Fibroblast of skin of back (primary cell): ENCODE measurements at regions not wholly inside any gene's neighbourhood (a gene's known extent, or its start where the extent isn't known, plus 50 kb on each side); places are given as distances from the start of the nearest gene placed in this dataset.
A peak's percentile ranks its signal among the peaks of the same experiment; 100 is the strongest.
"Not testable (repeated sequence)": the region's sequence is repeated elsewhere in the genome, so short reads cannot be mapped to it uniquely, and the experiment has no call there.

Source experiments
- DNase-seq: peaks from one replicate; pipeline ENCODE4 v3.0.0-alpha.2; 2013

DNA sequence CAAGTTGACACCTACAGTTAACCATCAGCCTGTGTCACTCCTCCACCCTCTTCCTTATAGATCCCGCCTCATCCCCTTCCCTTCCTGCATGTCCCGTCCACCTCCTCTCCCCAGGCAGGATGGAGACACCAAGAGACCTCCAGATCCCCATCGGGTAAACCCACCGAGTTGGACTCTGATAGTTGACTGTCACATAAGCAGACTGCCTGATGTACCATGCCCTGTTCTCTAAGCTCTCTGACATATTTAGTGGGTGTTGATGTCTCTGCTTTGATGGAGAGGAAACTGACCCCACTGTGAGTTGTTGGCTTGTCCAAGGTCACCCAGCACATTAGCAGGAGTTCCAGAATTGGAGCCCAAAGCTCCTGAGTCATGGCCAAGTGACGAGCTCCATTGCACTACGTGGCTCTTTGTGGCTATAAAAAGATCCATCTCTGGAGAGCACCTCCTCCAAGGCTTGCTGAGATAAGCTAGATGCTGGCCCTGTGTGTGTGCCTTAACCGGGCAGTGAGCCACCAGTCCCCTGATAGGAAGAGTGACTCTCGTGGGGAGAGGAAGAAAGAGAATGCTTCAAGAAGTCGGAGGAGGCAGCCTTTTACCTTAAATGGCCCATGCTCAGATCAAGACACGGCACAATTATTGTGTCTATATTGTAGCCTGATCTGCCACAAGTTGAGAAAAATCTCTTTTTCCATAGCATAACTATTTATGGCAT is 236.0 kb upstream of the ECI2 start:
- peak; percentile 90 for DNase-seq

DNA sequence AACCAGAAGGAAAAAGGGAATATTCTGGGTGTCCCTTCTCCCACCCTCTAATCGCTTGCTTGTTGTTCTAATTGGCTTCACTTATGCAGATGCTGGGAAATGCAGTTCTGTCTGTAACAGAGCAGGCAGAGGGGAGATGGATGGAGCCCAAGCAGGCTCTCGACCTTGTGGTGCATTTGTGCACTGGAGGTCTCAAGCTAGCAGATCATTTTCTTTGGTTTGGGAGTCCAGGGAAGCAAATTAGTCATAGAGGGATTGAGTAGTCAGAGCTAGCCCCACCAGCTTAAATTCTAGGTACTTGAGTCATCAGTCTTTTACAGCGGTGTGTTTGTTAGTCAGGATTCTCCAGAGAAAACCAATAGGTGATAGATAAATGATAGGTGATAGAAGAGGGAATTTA is 234.7 kb upstream of the ECI2 start:
- DNase-seq = peak; percentile 96

DNA sequence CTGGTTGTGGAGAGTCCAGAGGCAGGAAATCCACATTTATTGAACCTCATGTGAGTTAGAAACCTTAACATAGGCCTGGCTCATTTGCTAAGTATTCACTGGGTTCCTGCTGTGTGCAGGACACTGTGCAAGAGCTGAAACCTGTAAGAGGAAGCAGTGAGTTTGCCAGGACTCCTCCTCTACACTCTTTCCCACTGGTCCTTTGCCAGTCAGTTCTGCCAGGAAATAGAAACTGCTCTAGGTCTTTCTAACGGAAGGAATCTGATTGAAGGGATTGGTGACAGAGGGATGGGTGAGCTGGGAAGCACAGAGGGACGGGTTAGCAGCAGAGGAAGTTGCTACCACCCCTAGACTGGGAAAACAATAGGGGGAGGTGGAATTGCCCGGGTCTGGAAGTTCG is 234.2 kb upstream of the ECI2 start:
- peak; percentile 74 for DNase-seq

GRCh38 chr6:4368649-4369048 is 233.3 kb upstream of the ECI2 start:
- no peak for DNase-seq

- DNase-seq = no peak
Observed at GRCh38 chr6:4367643-4368042, 232.3 kb upstream of the ECI2 start.

DNA sequence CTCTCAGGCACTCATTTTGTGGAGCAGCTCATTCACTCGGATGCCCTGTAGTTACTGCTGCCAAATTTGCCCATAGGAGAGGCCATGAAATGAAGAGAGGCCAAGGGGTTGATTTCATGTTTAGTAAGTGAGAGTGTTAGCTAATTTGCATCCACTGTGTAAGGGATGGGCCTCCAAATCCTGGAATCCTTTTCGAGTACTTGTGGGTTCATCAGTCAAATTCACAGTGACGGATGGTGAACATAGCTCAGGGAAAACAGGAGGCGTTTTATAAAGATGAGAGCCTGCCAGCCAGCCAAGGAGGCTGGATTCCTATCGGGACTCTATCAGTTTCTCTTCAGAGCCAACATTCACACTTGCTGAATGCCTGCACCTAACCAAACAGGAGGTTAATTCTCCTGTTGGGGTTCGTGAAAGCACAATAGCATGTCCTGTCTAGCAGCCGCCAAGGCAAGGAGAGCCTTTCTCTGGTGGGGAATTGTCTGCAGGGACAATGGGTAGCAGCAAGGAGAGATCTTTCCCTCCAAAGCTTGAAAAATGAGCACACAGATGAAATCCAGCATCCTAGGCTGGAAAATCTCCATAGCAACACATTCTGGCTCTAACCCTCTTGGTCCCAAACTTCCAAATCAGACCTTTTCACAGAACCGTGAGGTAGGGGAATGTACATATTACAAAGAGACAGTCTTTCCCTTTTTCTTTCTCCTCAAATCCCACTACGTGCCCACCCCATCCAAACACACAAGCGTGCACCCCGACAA is 231.4 kb upstream of the ECI2 start:
- DNase-seq = no peak

- no peak for DNase-seq
Observed at GRCh38 chr6:4365686-4366085, 230.3 kb upstream of the ECI2 start.

DNA sequence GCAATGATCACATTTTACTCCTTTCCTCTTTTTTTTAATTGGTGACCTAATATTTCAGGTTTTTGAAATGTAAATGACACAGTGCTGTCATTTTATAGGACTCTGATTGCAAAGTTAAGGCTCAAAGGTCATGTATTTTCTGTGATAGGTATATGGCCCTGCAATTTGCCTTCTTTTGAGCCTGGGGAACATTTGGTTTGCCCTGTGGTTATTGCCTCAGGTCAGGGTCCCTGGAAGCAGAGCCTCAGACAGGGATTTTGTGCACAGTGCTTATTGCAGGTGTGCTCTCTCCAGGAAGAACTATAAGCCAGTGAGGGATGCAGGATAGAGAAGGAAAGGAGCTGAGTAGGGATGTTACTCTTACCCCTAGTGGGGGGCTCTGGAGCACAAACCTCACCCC is 229.3 kb upstream of the ECI2 start:
- no peak for DNase-seq

DNA sequence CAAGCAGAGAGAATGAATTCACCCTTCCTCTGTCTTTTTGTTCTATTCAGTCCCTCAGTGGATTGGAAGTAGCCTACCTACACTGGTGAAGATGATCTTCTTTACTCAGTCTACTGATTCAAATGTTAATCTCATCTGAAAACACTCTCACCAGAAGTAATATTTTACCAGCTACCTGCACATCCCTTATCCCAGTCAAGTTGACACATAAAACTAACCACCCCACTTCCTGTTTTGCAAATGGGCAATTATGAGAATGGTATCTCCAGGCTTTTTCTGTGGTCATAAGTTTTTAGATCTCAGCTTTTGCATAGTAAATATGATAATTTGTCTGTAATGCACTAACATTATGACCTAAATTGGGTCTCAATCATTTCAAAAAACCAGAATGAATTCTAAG is 228.8 kb upstream of the ECI2 start:
- DNase-seq = no peak

- no peak for DNase-seq
Observed at GRCh38 chr6:4363656-4364055, 228.3 kb upstream of the ECI2 start.

DNA sequence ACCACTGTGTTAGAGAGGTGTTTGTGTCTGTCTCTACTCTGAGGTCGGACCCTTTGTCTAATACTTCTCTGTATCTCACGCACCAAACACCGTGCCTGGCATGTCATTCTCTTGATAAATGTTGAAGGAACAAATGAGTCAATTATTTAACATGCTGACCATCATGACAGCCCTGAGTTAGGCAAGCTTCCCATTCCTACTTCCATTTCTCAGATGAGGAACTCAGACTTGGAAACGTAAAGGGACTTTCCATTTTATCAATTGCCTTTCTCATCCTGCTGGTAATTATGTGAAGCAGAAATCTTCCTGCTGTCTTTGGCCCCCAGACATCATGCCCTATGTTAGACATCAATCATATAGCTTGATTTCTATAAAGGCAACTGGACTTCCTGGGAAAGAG is 227.0 kb upstream of the ECI2 start:
- DNase-seq = no peak

DNA sequence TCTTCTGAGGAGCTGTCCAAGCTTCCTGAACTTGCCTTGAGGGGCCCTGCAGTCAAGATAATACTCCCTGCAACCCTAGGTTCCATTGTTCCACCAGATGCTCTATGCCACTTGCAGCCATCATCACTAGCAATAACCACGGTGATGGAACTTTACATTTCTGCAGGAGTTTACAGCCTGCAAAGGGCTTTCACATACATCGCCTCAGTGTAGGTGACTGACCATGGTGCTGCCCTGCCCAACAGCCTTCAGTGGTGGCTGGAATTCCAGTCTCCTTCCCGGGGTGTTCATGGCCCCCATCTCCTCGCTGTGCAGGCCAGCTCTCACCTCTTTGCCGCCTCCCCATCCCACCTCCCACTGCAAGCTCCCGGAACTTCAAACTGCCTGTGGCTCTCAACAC is 225.5 kb upstream of the ECI2 start:
- no peak for DNase-seq

DNA sequence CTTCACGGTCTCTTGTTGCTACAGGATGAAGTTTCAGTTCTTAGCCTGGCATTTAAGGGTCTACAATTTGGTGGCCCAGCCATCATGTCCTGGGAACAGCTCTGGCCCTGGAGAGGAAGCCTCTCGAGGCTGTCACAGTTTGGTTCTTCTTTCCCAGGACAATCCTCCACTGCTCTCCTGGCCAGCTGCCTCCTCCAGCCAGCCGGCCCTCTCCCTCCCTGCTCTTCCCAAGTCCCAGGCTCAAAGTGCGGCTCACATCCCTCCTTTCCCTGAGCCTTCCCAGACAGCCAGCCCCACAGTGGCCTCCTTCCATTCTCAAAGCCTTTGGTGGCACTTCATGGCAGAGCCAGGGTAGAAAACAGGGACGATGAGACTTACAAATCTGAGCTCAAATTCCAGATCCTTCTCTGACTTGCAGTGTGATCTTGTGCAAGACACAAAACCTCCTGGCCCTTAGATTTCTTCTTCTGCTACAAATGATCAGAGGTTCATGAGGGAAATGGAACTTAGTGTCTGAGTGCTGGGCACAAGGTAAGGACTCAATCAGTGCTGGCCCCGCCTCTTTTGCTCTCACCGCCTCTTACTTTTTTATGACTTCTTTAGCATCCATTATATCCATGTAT is 223.8 kb upstream of the ECI2 start:
- DNase-seq = no peak

DNA sequence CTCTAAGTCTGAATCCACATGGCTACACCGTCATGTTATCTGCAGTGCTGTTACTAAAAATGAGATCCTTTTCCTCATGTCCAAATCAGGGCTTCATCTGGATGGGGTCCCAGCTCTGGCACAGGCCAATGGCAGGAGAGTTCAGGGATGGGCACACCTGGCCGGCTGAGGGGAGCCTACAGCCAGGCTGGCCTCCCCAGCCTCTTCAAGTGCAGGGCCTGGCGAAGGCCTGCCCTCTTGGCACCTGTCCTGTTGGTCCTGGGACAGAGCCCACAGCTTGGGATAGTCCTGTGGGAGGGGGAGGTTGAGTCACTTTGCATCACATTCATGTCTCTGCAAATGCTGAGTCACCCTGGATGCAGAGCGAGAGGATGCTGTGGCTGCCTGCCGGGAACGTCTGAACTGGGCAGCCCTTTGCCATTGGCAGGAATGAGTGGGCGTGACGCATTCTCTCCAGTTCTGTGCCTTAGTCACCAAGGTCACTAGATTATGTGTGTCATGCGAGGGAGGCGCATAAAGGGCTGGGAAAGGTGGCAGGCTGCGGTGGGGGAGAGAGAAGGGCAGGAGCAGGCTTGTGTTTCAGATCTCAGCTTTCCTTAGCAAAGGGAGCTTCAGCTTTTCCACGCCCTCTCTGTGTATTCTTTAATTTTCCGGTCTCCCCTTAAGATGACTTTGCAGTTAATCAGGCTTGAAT is 223.2 kb upstream of the ECI2 start:
- peak; percentile 100 for DNase-seq

DNA sequence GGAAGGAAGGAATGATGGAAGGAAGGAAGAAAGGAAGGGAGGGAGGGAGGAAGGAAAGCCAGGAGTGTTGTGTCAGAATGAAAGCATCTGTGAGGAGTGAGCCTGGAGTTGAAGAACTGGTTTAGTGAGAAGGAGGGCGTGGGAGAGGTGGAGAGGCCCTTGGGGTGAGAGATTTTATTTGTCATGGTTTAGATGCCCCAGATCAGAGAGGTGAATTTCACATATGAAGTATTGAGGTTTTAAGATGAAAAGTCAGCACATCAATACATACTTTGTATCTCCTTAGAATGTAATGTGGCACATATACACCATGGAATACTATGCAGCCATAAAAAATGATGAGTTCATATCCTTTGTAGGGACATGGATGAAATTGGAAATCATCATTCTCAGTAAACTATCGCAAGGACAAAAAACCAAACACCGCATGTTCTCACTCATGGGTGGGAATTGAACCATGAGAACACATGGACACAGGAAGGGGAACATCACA is 222.3 kb upstream of the ECI2 start:
- DNase-seq = not testable (repeated sequence)

GRCh38 chr6:4356899-4357659 is 221.7 kb upstream of the ECI2 start:
- no peak for DNase-seq

DNA sequence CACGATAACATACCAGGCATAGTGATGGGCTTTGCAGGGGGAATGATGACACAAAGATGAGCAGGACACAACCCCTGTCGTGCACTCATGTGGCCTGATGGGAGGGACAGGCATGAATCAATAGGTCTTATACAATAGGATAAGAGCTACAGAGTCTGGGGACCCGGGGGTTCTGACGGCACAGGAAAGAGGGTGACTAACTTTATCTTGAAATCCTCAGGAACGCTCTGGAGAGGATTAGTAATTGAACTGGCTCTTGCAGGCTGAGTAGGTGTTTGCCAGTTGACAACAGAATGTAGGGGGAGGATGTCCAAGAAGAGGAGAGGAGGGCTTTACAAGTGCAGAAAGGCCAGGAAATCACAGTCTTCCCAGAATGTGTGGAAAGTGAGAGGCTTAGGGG is 219.9 kb upstream of the ECI2 start:
- peak; percentile 96 for DNase-seq

- DNase-seq = no peak
Observed at GRCh38 chr6:4354181-4354580, 218.8 kb upstream of the ECI2 start.

DNA sequence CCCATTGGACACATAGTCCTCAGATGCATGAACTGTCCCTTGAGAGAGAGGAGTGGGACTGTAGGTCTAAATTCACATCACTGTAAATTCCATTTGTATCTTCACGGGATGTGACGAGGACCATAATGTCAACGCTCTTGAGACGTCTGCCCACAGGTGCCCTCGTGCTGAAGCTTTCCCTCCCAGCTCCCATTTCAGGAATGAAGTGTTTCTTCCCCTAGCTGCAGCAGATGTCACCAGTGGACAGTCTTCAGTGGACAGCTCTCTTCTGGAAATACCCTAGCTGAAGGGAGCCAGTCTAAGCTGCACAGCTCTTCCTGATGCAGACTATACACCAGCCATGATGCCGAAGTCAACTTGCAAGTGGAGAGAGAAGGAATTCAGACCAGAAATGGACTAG is 217.4 kb upstream of the ECI2 start:
- DNase-seq = no peak

DNA sequence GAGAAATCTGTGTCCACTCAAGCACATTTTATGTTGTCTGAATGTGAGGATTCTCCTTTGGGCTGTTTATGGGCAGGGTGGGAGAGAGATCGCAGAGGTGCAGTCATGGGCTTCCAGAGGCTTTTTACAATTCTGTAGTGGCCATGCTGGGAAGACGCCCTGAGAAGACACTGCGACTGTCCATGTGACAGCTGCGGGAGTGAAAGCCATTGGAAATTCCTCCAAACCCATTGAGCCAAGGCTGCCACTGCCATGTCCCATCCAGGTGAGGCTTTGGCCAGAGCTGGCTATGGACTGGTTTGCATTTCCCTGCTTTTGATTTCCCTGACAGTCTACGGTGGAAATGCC is 216.9 kb upstream of the ECI2 start:
- DNase-seq = no peak

DNA sequence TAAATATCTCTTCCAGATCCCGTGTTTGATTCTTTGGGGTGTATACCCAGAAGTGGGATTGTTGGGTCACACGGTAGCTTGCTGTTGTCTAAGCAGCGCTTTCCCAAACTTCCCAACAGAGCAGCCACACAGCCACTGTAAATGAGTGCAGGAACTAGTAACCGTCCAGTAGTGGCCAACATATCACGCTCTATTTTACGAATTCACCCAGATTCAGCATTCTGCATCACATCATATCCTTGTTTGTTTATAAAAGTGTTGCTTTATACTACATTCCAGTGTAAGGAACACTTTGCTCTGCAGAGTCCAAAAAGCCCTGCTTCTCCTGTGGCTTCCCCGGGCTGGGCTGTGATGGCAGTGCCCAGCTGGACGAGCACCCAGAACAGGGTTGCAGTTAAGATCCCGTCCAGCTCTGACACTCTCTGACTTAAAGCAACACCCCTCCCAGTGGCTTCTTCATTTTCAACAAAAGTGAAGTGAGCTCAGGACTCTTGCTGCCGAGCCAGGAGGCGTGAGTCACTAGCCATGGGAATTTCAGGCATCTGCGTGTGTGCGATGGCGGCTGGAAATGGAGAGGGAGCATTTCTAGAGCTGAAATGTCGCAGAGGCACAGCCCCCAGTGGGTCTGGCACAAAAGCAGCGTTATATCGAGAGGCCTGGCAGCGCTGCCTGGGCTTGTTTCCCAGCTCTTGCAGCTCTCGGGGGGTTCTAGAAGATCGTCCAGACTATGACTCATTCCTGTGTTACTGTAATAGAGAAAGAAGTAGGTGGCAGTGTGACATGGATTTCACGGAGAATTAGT is 216.3 kb upstream of the ECI2 start:
- DNase-seq = peak; percentile 98
